Loucy (cell line): ENCODE measurements at regions not wholly inside any gene's neighbourhood (a gene's known extent, or its start where the extent isn't known, plus 50 kb on each side); places are given as distances from the start of the nearest gene placed in this dataset.

ENCODE experiments used
- EZH2phosphoT487 ChIP-seq: fragments of 200-600 bp; IDR thresholded peaks from 2 replicates; pipeline ENCODE4 v1.6.1; 2018; ENCODE audit warnings: antibody characterized with exemption, mild to moderate bottlenecking, moderate library complexity, borderline replicate concordance
- TF ChIP-seq, protein P1 (sequence below): fragments of 200-600 bp; sonication (generic); conservative IDR thresholded peaks from 2 replicates; pipeline ENCODE4 v1.5.1; 2014; ENCODE audit warnings: mild to moderate bottlenecking, antibody characterized with exemption, low read length

DNA sequence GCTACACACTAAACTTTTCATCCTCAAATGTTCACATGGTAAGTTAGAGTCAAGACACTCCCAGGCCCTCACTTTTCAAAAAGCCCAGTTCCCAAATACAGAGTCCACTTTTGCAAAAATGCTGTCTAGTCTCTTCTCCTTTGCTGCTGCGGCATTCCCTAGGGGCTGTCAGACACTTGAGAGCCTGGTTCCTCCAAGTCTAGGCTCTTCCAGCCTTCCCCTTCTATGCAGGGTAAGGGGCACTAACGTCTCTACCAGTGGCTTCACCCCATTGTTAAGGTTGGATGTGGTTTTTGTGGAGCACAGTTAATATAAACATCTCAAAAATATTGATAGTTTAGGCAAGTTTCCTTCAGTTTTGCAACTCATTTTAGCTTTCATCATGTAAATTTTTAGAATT is 181.5 kb downstream of the KIF18A start:
- TF ChIP-seq, protein P1, sequence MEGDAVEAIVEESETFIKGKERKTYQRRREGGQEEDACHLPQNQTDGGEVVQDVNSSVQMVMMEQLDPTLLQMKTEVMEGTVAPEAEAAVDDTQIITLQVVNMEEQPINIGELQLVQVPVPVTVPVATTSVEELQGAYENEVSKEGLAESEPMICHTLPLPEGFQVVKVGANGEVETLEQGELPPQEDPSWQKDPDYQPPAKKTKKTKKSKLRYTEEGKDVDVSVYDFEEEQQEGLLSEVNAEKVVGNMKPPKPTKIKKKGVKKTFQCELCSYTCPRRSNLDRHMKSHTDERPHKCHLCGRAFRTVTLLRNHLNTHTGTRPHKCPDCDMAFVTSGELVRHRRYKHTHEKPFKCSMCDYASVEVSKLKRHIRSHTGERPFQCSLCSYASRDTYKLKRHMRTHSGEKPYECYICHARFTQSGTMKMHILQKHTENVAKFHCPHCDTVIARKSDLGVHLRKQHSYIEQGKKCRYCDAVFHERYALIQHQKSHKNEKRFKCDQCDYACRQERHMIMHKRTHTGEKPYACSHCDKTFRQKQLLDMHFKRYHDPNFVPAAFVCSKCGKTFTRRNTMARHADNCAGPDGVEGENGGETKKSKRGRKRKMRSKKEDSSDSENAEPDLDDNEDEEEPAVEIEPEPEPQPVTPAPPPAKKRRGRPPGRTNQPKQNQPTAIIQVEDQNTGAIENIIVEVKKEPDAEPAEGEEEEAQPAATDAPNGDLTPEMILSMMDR: no peak
- TF ChIP-seq EZH2phosphoT487: no peak
